ENCODE measurements at regions not wholly inside any gene's neighbourhood (a gene's known extent, or its start where the extent isn't known, plus 50 kb on each side); places are given as distances from the start of the nearest gene placed in this dataset.
"Not testable (repeated sequence)": the region's sequence is repeated elsewhere in the genome, so short reads cannot be mapped to it uniquely, and the experiment has no call there.

GRCh38 chr9:7315746-7316145 lies 483.8 kb downstream of the DMAC1 start:
- TF ChIP-seq REST (IDR thresholded peaks at IDR 0.05; ENCODE audit: insufficient replicate concordance, low read depth) (no peak), GABPA (IDR thresholded peaks at IDR 0.05; ENCODE audit: low read depth) (no peak), POLR2AphosphoS5 (IDR thresholded peaks at IDR 0.05; ENCODE audit: low read depth) (no peak), SPI1 (IDR thresholded peaks at IDR 0.05; ENCODE audit: borderline replicate concordance, low read depth) (no peak), CTCF (IDR thresholded peaks at IDR 0.05; ENCODE audit: insufficient read depth, low read length) (no peak)
- no peak for DNase-seq (ENCODE audit: low read depth in 1 of 2, low spot score in 1 of 2)
- Histone ChIP-seq H3K27ac (replicated peaks) (no peak overlapping the region), H3K4me3 (replicated peaks; ENCODE audit: insufficient read depth, low read length) (no peak overlapping the region), H3K27me3 (ENCODE audit: insufficient read depth, poor library complexity, severe bottlenecking) (no peaks in the 10 kb centered on the region)

GRCh38 chr9:7315116-7315515 lies 484.5 kb downstream of the DMAC1 start:
- Histone ChIP-seq H3K4me3 (replicated peaks; ENCODE audit: insufficient read depth, low read length) (no peak overlapping the region), H3K27me3 (ENCODE audit: insufficient read depth, poor library complexity, severe bottlenecking) (no peaks in the 10 kb centered on the region), H3K27ac (replicated peaks) (no peak overlapping the region)
- no peak for TF ChIP-seq POLR2AphosphoS5 (IDR thresholded peaks at IDR 0.05; ENCODE audit: low read depth)
- no peak for DNase-seq (ENCODE audit: low read depth in 1 of 2, low spot score in 1 of 2)

- no peak overlapping the region for H3K4me3 ChIP-seq (replicated peaks; ENCODE audit: insufficient read depth, low read length)
- TF ChIP-seq SPI1 (IDR thresholded peaks at IDR 0.05; ENCODE audit: borderline replicate concordance, low read depth) = no peak
- TF ChIP-seq GABPA (IDR thresholded peaks at IDR 0.05; ENCODE audit: low read depth) = no peak
- TF ChIP-seq REST (IDR thresholded peaks at IDR 0.05; ENCODE audit: insufficient replicate concordance, low read depth) = no peak
- no peak for TF ChIP-seq POLR2AphosphoS5 (IDR thresholded peaks at IDR 0.05; ENCODE audit: low read depth)
- TF ChIP-seq CTCF (IDR thresholded peaks at IDR 0.05; ENCODE audit: insufficient read depth, low read length) = no peak
- no peak for DNase-seq (ENCODE audit: low read depth in 1 of 2, low spot score in 1 of 2)
- no peaks in the 10 kb centered on the region for H3K27me3 ChIP-seq (ENCODE audit: insufficient read depth, poor library complexity, severe bottlenecking)
- H3K27ac ChIP-seq (replicated peaks) = no peak overlapping the region
Observed at GRCh38 chr9:7313389-7313788, 486.2 kb downstream of the DMAC1 start.

- H3K27ac ChIP-seq (replicated peaks); H3K4me3 ChIP-seq (replicated peaks; ENCODE audit: insufficient read depth, low read length); DNase-seq (ENCODE audit: low read depth in 1 of 2, low spot score in 1 of 2); H3K27me3 ChIP-seq (ENCODE audit: insufficient read depth, poor library complexity, severe bottlenecking): not testable (repeated sequence)
Observed at GRCh38 chr9:7309051-7309450, 490.5 kb downstream of the DMAC1 start.

- no peak overlapping the region for H3K4me3 ChIP-seq (replicated peaks; ENCODE audit: insufficient read depth, low read length)
- TF ChIP-seq POLR2AphosphoS5 (IDR thresholded peaks at IDR 0.05; ENCODE audit: low read depth) (no peak), REST (IDR thresholded peaks at IDR 0.05; ENCODE audit: insufficient replicate concordance, low read depth) (no peak)
- H3K27me3 ChIP-seq (ENCODE audit: insufficient read depth, poor library complexity, severe bottlenecking) = no peaks in the 10 kb centered on the region
- DNase-seq (ENCODE audit: low read depth in 1 of 2, low spot score in 1 of 2) = no peak
- H3K27ac ChIP-seq (replicated peaks) = no peak overlapping the region
Observed at GRCh38 chr9:7305677-7306076, 493.9 kb downstream of the DMAC1 start.

All from HL-60 (cell line).